Thyroid gland (tissue), 4 donors: ENCODE measurements at regions not wholly inside any gene's neighbourhood (a gene's known extent, or its start where the extent isn't known, plus 50 kb on each side); places are given as distances from the start of the nearest gene placed in this dataset.

ENCODE experiments used
- DNase-seq, 2 donors: peaks; one replicate each; pipeline ENCODE4 v3.0.0-alpha.2; 2019
- H3K27ac ChIP-seq, 3 donors: fragments of 200-600 bp; sonication (generic); 1 replicate in 2 of 3; 2 replicates in 1 of 3; pipeline ENCODE4 v1.5.1; 2016 to 2019; ENCODE audit warnings: mild to moderate bottlenecking in 1 of 3, moderate library complexity in 1 of 3
- H3K27me3 ChIP-seq: fragments of 200-600 bp; sonication (generic); one replicate; pipeline ENCODE4 v1.5.1; 2019
- H3K36me3 ChIP-seq, 2 donors: fragments of 200-600 bp; sonication (generic); one replicate each; pipeline ENCODE4 v1.5.1; 2016 to 2019
- H3K4me1 ChIP-seq, 2 donors: fragments of 200-600 bp; sonication (generic); one replicate each; pipeline ENCODE4 v1.5.1; 2017 to 2019
- H3K4me3 ChIP-seq, 3 donors: fragments of 200-600 bp; sonication (generic); replicated peaks in 1 of 3; 1 replicate in 2 of 3; 2 replicates in 1 of 3; pipeline ENCODE4 v1.5.1; 2016; ENCODE audit warnings: mild to moderate bottlenecking in 1 of 3
- H3K9me3 ChIP-seq: fragments of 200-600 bp; sonication (generic); one replicate; pipeline ENCODE4 v1.5.1; 2017
- CTCF ChIP-seq, 6 experiments: fragments of 200-600 bp in 3 of 6; fragments of 450-650 bp in 3 of 6; sonication (generic) in 3 of 6; IDR thresholded peaks; one replicate each; pipeline ENCODE4 v1.5.1; 2016 to 2019; ENCODE audit warnings: antibody characterized with exemption in 6 of 6, mild to moderate bottlenecking in 2 of 6, inconsistent platforms in 1 of 6, moderate library complexity in 1 of 6
- POLR2A ChIP-seq, 2 donors: fragments of 450-650 bp; IDR thresholded peaks; one replicate each; pipeline ENCODE4 v1.6.1; 2017; ENCODE audit warnings: antibody characterized with exemption in 2 of 2, mild to moderate bottlenecking in 2 of 2, moderate library complexity in 1 of 2
- WGBS, 2 donors: methylation state at CpG; one replicate each; pipeline ENCODE4 v1.1.5; 2017; 5-methylcytosine and 5-hydroxymethylcytosine counted together
- intact Hi-C: fragments of 100-400 bp; cut with DNase I; formaldehyde crosslinking; loops from one replicate; pipeline ENCODE4 v1.15.1; 2023

- no peak for DNase-seq
- no peaks in the 10 kb centered on the region for H3K36me3 ChIP-seq
- TF ChIP-seq POLR2A (IDR thresholded peaks at IDR 0.05), result no peak
- TF ChIP-seq CTCF (IDR thresholded peaks at IDR 0.05), result no peak
- intact Hi-C loops, result no loop called here
- no peak overlapping the region for H3K27ac ChIP-seq
- no peaks in the 10 kb centered on the region for H3K4me1 ChIP-seq
- H3K27me3 ChIP-seq, result no peaks in the 10 kb centered on the region
- WGBS, 2 donors, result 90 to 91% methylated on average over 2 of the region's 2 CpGs
- no peak overlapping the region for H3K4me3 ChIP-seq
- H3K9me3 ChIP-seq, result no peaks in the 10 kb centered on the region
These were observed 128.8 kb downstream of the EDN1 start for GRCh38 chr6:12418946-12419345.

- intact Hi-C loops, result no loop called here
- DNase-seq, result peak; percentile 3 to 11
- TF ChIP-seq CTCF (IDR thresholded peaks at IDR 0.05) (no peak), POLR2A (IDR thresholded peaks at IDR 0.05) (no peak)
These were observed 129.6 kb downstream of the EDN1 start for GRCh38 chr6:12419631-12420272.

GRCh38 chr6:12420626-12421025, 130.5 kb downstream of the EDN1 start:
- Histone ChIP-seq H3K27me3 (no peaks in the 10 kb centered on the region), H3K4me1 (no peaks in the 10 kb centered on the region), H3K36me3 (no peaks in the 10 kb centered on the region), H3K4me3 (no peak overlapping the region), H3K9me3 (no peaks in the 10 kb centered on the region), H3K27ac (no peak overlapping the region)
- TF ChIP-seq CTCF (IDR thresholded peaks at IDR 0.05), result no peak
- TF ChIP-seq POLR2A (IDR thresholded peaks at IDR 0.05), result no peak
- 64 to 67% methylated on average over 5 of the region's 5 CpGs for WGBS, 2 donors
- intact Hi-C loops, result no loop called here
- DNase-seq, result no peak

More at GRCh38 chr6:12419631-12420272, 129.6 kb downstream of the EDN1 start:
- Histone ChIP-seq H3K27ac (no peak overlapping the region), H3K4me1 (no peaks in the 10 kb centered on the region), H3K4me3 (no peak overlapping the region), H3K36me3 (no peaks in the 10 kb centered on the region), H3K9me3 (no peaks in the 10 kb centered on the region), H3K27me3 (no peaks in the 10 kb centered on the region)
- 20 to 31% methylated on average over 3 of the region's 3 CpGs for WGBS, 2 donors

GRCh38 chr6:12421596-12421995, 131.4 kb downstream of the EDN1 start:
- 77 to 100% methylated on average over 1 of the region's 1 CpG for WGBS, 2 donors
- TF ChIP-seq POLR2A (IDR thresholded peaks at IDR 0.05) (no peak), CTCF (IDR thresholded peaks at IDR 0.05) (no peak)
- no peaks in the 10 kb centered on the region for H3K27me3 ChIP-seq
- H3K36me3 ChIP-seq, result no peaks in the 10 kb centered on the region
- no peak overlapping the region for H3K27ac ChIP-seq
- H3K4me1 ChIP-seq, result no peaks in the 10 kb centered on the region
- DNase-seq, result no peak
- no peak overlapping the region for H3K4me3 ChIP-seq
- intact Hi-C loops, result no loop called here
- H3K9me3 ChIP-seq, result no peaks in the 10 kb centered on the region

GRCh38 chr6:12422848-12423247, 132.7 kb downstream of the EDN1 start:
- H3K4me1 ChIP-seq, result no peaks in the 10 kb centered on the region

More at GRCh38 chr6:12422848-12423247, 132.7 kb downstream of the EDN1 start:
- WGBS, 2 donors, result 79 to 88% methylated on average over 8 of the region's 8 CpGs
- Histone ChIP-seq H3K9me3 (no peaks in the 10 kb centered on the region), H3K36me3 (no peaks in the 10 kb centered on the region), H3K27me3 (no peaks in the 10 kb centered on the region), H3K27ac (no peak overlapping the region), H3K4me3 (no peak overlapping the region)
- TF ChIP-seq POLR2A (IDR thresholded peaks at IDR 0.05), result no peak
- TF ChIP-seq CTCF (IDR thresholded peaks at IDR 0.05), result no peak
- intact Hi-C loops, result no loop called here
- DNase-seq, result no peak
